Lung (tissue), 11 donors: ENCODE measurements at regions not wholly inside any gene's neighbourhood (a gene's known extent, or its start where the extent isn't known, plus 50 kb on each side); places are given as distances from the start of the nearest gene placed in this dataset.

Experiments
- ATAC-seq: fragments of 200-7000 bp; cut with Tn5 transposase; one replicate; pipeline ENCODE4 v1.9.1; 2020; ENCODE audit warnings: moderate number of reproducible peaks; ENCODE audit not compliant: insufficient read depth, low FRiP score
- DNase-seq, 3 donors: peaks; one replicate each; pipeline ENCODE4 v3.0.0-alpha.2; 2013 to 2017
- H3K27ac ChIP-seq, 2 donors: one replicate each; pipeline ENCODE4 v1.5.1; 2013; ENCODE audit warnings: mild to moderate bottlenecking in 2 of 2, moderate library complexity in 2 of 2, control low read depth in 1 of 2, inconsistent platforms in 1 of 2, low read depth in 1 of 2, low read length in 1 of 2
- H3K27me3 ChIP-seq, 3 donors: one replicate each; pipeline ENCODE4 v1.5.1; 2013; ENCODE audit warnings: low read length in 2 of 3; ENCODE audit not compliant: control insufficient read depth in 3 of 3, insufficient read depth in 3 of 3
- H3K36me3 ChIP-seq, 4 donors: one replicate each; pipeline ENCODE4 v1.5.1; 2013; ENCODE audit warnings: low read length in 4 of 4, mild to moderate bottlenecking in 1 of 4, moderate library complexity in 1 of 4; ENCODE audit not compliant: control insufficient read depth in 4 of 4, insufficient read depth in 4 of 4
- H3K4me1 ChIP-seq, 5 donors: one replicate each; pipeline ENCODE4 v1.5.1; 2013; ENCODE audit warnings: low read length in 5 of 5, mild to moderate bottlenecking in 2 of 5, moderate library complexity in 1 of 5; ENCODE audit not compliant: control insufficient read depth in 5 of 5, insufficient read depth in 5 of 5
- H3K4me3 ChIP-seq: one replicate; pipeline ENCODE4 v1.5.1; 2013; ENCODE audit warnings: mild to moderate bottlenecking, control low read depth, moderate library complexity
- H3K9ac ChIP-seq, 2 donors: one replicate each; pipeline ENCODE4 v1.5.1; 2013; ENCODE audit warnings: low read length in 2 of 2, control low read depth in 1 of 2; ENCODE audit not compliant: insufficient read depth in 1 of 2
- H3K9me3 ChIP-seq, 4 donors: one replicate each; pipeline ENCODE4 v1.5.1; 2013; ENCODE audit warnings: low read length in 3 of 4, mild to moderate bottlenecking in 1 of 4, moderate library complexity in 1 of 4; ENCODE audit not compliant: control insufficient read depth in 4 of 4, insufficient read depth in 3 of 4
- WGBS, 2 donors: extraction: QIAGEN DNeasy Blood & Tissue Kit; methylation state at CpG; one replicate each; pipeline ENCODE4 v1.1.7; 2013; 5-methylcytosine and 5-hydroxymethylcytosine counted together
- TF ChIP-seq, protein P1 (sequence below): IDR thresholded peaks from 2 replicates; pipeline ENCODE4 v1.5.1; 2012; ENCODE audit warnings: mild to moderate bottlenecking; ENCODE audit errors: control extremely low read depth, extremely low read depth
- donor health status: control.
- donor health status: control.
- donor health status: Bipolar disorder and iron deficiency.
- donor health status: healthy.
- donor health status: DM: yes; HTN: yes; CAD: no.

DNA sequence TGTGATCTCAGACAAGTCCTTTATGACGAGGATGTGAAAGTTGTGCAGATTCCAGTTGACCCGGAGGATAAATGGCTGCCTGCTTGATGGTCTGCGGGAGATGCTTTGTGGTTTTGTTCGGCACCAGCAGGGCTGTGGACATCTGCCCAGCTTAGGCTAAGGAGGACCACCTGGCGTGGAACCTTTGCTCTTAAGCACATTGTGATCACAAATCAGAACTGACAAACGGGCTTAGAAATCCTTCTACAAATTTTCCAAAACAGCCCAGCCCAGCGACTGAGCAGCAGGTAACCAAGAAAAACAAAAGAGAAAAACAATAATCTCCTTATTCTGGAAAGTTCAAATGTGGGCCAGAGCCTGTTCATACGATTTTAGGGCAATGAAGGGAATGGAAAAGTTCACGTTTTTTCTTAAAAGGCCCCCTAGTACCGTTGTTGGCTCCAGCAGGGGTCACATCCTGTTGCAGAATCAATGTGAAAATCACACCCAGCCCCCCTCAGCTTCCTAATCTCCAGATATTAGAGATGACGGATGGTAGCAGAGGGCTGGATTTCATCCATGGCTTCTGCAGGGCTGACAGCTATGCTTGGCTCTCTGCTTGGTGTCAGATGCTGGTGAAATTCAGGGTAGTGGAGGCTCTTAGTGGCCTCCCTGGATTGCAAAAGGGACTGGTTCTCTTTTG lies 81.1 kb upstream of the RFLNA start:
- Histone ChIP-seq H3K27ac (no peak overlapping the region), H3K36me3 (no peaks in the 10 kb centered on the region), H3K27me3 (no peaks in the 10 kb centered on the region), H3K9ac (no peak overlapping the region), H3K9me3 (peaks cover 2 to 13% (median 8%) of the 10 kb centered on the region in 4 donors), H3K4me1 (peaks cover 0 to 8% (median 0%) of the 10 kb centered on the region in 5 donors), H3K4me3 (no peak overlapping the region)
- peak in 2 of 3 donors; percentile 43 to 65 for DNase-seq
- ATAC-seq, result no peak
- TF ChIP-seq, protein P1, sequence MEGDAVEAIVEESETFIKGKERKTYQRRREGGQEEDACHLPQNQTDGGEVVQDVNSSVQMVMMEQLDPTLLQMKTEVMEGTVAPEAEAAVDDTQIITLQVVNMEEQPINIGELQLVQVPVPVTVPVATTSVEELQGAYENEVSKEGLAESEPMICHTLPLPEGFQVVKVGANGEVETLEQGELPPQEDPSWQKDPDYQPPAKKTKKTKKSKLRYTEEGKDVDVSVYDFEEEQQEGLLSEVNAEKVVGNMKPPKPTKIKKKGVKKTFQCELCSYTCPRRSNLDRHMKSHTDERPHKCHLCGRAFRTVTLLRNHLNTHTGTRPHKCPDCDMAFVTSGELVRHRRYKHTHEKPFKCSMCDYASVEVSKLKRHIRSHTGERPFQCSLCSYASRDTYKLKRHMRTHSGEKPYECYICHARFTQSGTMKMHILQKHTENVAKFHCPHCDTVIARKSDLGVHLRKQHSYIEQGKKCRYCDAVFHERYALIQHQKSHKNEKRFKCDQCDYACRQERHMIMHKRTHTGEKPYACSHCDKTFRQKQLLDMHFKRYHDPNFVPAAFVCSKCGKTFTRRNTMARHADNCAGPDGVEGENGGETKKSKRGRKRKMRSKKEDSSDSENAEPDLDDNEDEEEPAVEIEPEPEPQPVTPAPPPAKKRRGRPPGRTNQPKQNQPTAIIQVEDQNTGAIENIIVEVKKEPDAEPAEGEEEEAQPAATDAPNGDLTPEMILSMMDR, result no peak
- 78 to 79% methylated on average over 11 of the region's 11 CpGs for WGBS, 2 donors

DNA sequence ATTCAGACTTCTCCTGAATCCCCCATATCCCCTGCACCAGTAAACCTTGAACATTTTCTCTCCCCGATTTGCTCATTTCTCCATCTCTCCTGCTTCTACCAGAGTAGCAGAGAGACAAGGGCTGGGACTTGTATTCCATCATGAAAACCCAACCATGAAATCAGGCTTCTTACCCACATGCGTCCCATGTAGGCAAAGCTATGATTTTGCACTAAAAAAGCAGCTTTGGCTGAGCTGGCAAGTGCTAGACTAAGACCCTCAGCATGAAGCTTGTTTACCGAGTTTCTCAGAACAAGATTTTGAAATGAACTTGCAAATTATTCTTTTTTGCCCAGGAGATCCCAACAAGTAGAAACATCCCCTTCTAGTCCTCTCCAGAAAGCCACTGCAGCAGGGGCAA lies 80.3 kb upstream of the RFLNA start:
- Histone ChIP-seq H3K27ac (no peak overlapping the region), H3K9me3 (peaks cover 2 to 13% (median 8%) of the 10 kb centered on the region in 4 donors), H3K9ac (no peak overlapping the region), H3K36me3 (no peaks in the 10 kb centered on the region), H3K27me3 (no peaks in the 10 kb centered on the region), H3K4me1 (peaks cover 0 to 8% (median 0%) of the 10 kb centered on the region in 5 donors), H3K4me3 (no peak overlapping the region)
- 93 to 95% methylated on average over 3 of the region's 3 CpGs for WGBS, 2 donors
- DNase-seq (no peak), ATAC-seq (no peak)
- TF ChIP-seq, protein P1, result no peak

DNA sequence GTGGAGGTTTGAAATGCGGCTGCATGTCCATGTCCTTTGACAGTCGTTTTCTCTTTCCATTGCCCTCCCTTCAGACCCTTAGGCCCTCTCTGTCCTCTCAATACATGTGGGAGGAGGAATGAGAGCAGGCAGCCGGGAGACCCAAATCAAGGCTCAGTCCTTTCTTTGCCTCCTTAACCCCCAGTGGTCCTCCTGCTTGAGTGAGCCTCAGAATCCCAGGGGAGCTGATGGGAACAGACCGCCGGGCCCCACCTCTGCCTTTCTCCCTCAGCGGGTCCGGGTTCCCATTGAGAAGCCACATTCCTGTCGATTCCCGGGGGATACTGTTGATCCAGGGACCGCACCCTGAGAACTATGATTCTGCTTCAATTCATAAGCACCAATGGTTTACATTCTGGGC lies 77.9 kb upstream of the RFLNA start:
- H3K9me3 ChIP-seq, result peaks cover 2 to 13% (median 9%) of the 10 kb centered on the region in 4 donors
- no peak for DNase-seq
- TF ChIP-seq, protein P1, result no peak
- WGBS, 2 donors, result 89 to 95% methylated on average over 10 of the region's 10 CpGs
- H3K4me3 ChIP-seq, result no peak overlapping the region
- H3K4me1 ChIP-seq, result peaks cover 0 to 8% (median 0%) of the 10 kb centered on the region in 5 donors
- H3K27ac ChIP-seq, result no peak overlapping the region
- no peaks in the 10 kb centered on the region for H3K27me3 ChIP-seq
- no peak for ATAC-seq
- H3K9ac ChIP-seq, result no peak overlapping the region
- H3K36me3 ChIP-seq, result no peaks in the 10 kb centered on the region
